B cell (primary cell): ENCODE measurements at regions not wholly inside any gene's neighbourhood (a gene's known extent, or its start where the extent isn't known, plus 50 kb on each side); places are given as distances from the start of the nearest gene placed in this dataset.

Experiments used
- ATAC-seq: fragments of 200-7000 bp; cut with Tn5 transposase; one replicate; pipeline ENCODE4 v1.10.0; 2021; ENCODE audit warnings: low read depth, mild to moderate bottlenecking, moderate number of reproducible peaks, moderate library complexity
- CTCF ChIA-PET: fragments of 350-600 bp; sonication (Branson Sonifier 250); formaldehyde crosslinking; loops from one replicate; lab custom pipeline; 2021; ENCODE audit warnings: antibody characterized with exemption, inconsistent platforms; lab: Charles Lee
- POLR2A ChIA-PET: fragments of 350-600 bp; sonication (Branson Sonifier 250); formaldehyde crosslinking; loops from one replicate; lab custom pipeline; 2021; ENCODE audit warnings: antibody characterized with exemption; lab: Charles Lee
- DNase-seq: peaks from one replicate; pipeline ENCODE4 v3.0.0; 2013
- H2AFZ ChIP-seq: 2 replicates; pipeline ENCODE4 v1.6.1; 2012; ENCODE audit warnings: mild to moderate bottlenecking, low read depth, low read length; ENCODE audit not compliant: insufficient read depth, poor library complexity, severe bottlenecking
- H3K27ac ChIP-seq, 2 donors: 1 replicate in 1 of 2; 2 replicates in 1 of 2; pipeline ENCODE4 v1.5.1; 2012 to 2013; ENCODE audit warnings: low read length in 2 of 2, mild to moderate bottlenecking in 2 of 2, moderate library complexity in 1 of 2
- H3K27me3 ChIP-seq, 4 experiments: fragments of 200-600 bp in 1 of 4; sonication (generic) in 1 of 4; replicated peaks in 1 of 4; 1 replicate in 2 of 4; 2 replicates in 2 of 4; pipeline versions ENCODE4 v1.6.1 to v1.7.0; 2013 to 2016; ENCODE audit warnings: low read length in 3 of 4, mild to moderate bottlenecking in 2 of 4, mixed read lengths in 1 of 4, moderate library complexity in 1 of 4; ENCODE audit not compliant: insufficient read depth in 4 of 4, control insufficient read depth in 3 of 4; ENCODE audit errors: control extremely low read depth in 1 of 4
- H3K36me3 ChIP-seq, 2 experiments: replicated peaks in 1 of 2; 1 replicate in 1 of 2; 2 replicates in 1 of 2; pipeline versions ENCODE4 v1.6.1 to v1.7.1; 2013; ENCODE audit warnings: low read length in 1 of 2; ENCODE audit not compliant: insufficient read depth in 2 of 2, control insufficient read depth in 1 of 2; ENCODE audit errors: control extremely low read depth in 1 of 2, extremely low read depth in 1 of 2
- H3K4me1 ChIP-seq, 2 donors: fragments of 200-600 bp in 1 of 2; sonication (generic) in 1 of 2; 1 replicate in 1 of 2; 2 replicates in 1 of 2; pipeline versions ENCODE4 v1.5.1 to v1.6.1; 2013 to 2017; ENCODE audit warnings: low read length in 2 of 2; ENCODE audit not compliant: control insufficient read depth in 2 of 2, insufficient read depth in 2 of 2
- H3K4me2 ChIP-seq: replicated peaks from 2 replicates; pipeline ENCODE3; 2012; ENCODE audit warnings: mild to moderate bottlenecking, low read depth, low read length; ENCODE audit not compliant: poor library complexity, severe bottlenecking
- H3K4me3 ChIP-seq, 5 experiments: fragments of 200-600 bp in 1 of 5; sonication (generic) in 1 of 5; 1 replicate in 3 of 5; 2 replicates in 2 of 5; pipeline versions ENCODE4 v1.5.1 to v1.7.0; 2011 to 2016; ENCODE audit warnings: low read length in 4 of 5, mild to moderate bottlenecking in 4 of 5, low read depth in 2 of 5, control low read depth in 1 of 5, moderate library complexity in 1 of 5; ENCODE audit not compliant: insufficient read depth in 1 of 5; ENCODE audit errors: control extremely low read depth in 1 of 5, extremely low read depth in 1 of 5
- H3K79me2 ChIP-seq: fragments of 200-600 bp; sonication (generic); one replicate; pipeline ENCODE4 v1.6.0; 2016; ENCODE audit warnings: low read length; ENCODE audit not compliant: control insufficient read depth, insufficient read depth
- H3K9ac ChIP-seq: fragments of 200-600 bp; sonication (generic); 2 replicates; pipeline ENCODE4 v1.6.1; 2017; ENCODE audit warnings: mild to moderate bottlenecking, low read length, moderate library complexity
- H3K9me3 ChIP-seq, 3 donors: one replicate each; pipeline versions ENCODE4 v1.6.1 to v1.7.1; 2013; ENCODE audit warnings: low read length in 2 of 3; ENCODE audit not compliant: control insufficient read depth in 2 of 3, insufficient read depth in 1 of 3; ENCODE audit errors: control extremely low read depth in 1 of 3
- H4K20me1 ChIP-seq: 2 replicates; pipeline ENCODE4 v1.6.0; 2012; ENCODE audit warnings: mild to moderate bottlenecking, low read length; ENCODE audit not compliant: insufficient read depth, control insufficient read depth, poor library complexity, severe bottlenecking
- H3K27ac Mint-ChIP-seq: one replicate; pipeline ENCODE4 v1.8.0; 2021; ENCODE audit warnings: mixed read lengths
- H3K27me3 Mint-ChIP-seq: one replicate; pipeline ENCODE4 v1.8.0; 2021; ENCODE audit warnings: mixed read lengths
- H3K4me1 Mint-ChIP-seq: one replicate; pipeline ENCODE4 v1.8.0; 2021; ENCODE audit warnings: mixed read lengths
- H3K4me3 Mint-ChIP-seq: one replicate; pipeline ENCODE4 v1.8.0; 2021; ENCODE audit warnings: mixed read lengths
- H3K9me3 Mint-ChIP-seq: one replicate; pipeline ENCODE4 v1.8.0; 2022; ENCODE audit warnings: mixed read lengths; ENCODE audit not compliant: insufficient read depth
- CTCF ChIP-seq: fragments of 200-600 bp; IDR thresholded peaks from one replicate; pipeline ENCODE4 v1.8.0; 2022; ENCODE audit warnings: antibody characterized with exemption, mild to moderate bottlenecking
- EZH2 ChIP-seq: IDR thresholded peaks from 2 replicates; pipeline ENCODE4 v1.6.1; 2012; ENCODE audit warnings: borderline replicate concordance, low read depth, mild to moderate bottlenecking, moderate library complexity, low read length; ENCODE audit not compliant: insufficient read depth, poor library complexity, severe bottlenecking
- WGBS: methylation state at CpG from one replicate; pipeline ENCODE4 v1.1.5; 2013; ENCODE audit warnings: missing lambda C conversion rate; ENCODE audit not compliant: insufficient coverage; 5-methylcytosine and 5-hydroxymethylcytosine counted together
- intact Hi-C: fragments of 100-400 bp; cut with micrococcal nuclease; formaldehyde crosslinking; loops from one replicate; pipeline ENCODE4 v1.10.0; 2022

- Histone ChIP-seq H4K20me1 (no peaks in the 10 kb centered on the region), H3K4me1 (peaks cover 11 to 18% of the 10 kb centered on the region in 2 donors), H3K27me3 (no peaks in the 10 kb centered on the region), H3K27ac (peak overlapping the region in 1 of 2 donors; percentile 59), H3K36me3 (no peaks in the 10 kb centered on the region), H3K79me2 (no peaks in the 10 kb centered on the region), H3K9me3 (peaks cover 0 to 5% (median 4%) of the 10 kb centered on the region in 3 donors), H3K9ac (no peak overlapping the region), H3K4me2 (peak overlapping the region; percentile 58), H3K4me3 (peak overlapping the region in 1 of 5 experiments; percentile 1), H2AFZ (no peak overlapping the region)
- intact Hi-C loops: loop anchor here (5.0 kb wide), 1 partner anchor 70 kb away; no protein-coding TSS in a partner anchor
- DNase-seq: peak; percentile 73
- peak; percentile 97 for ATAC-seq
- no peak for TF ChIP-seq CTCF
- no peak for TF ChIP-seq EZH2
- ChIA-PET POLR2A (no interaction called here), CTCF (no interaction called here)
- Mint-ChIP-seq H3K9me3 (peaks cover 3% of the 10 kb centered on the region), H3K4me3 (peak overlapping the region; percentile 16), H3K27me3 (no peaks in the 10 kb centered on the region), H3K27ac (peak overlapping the region; percentile 73), H3K4me1 (peaks cover 22% of the 10 kb centered on the region)
- WGBS: no CpG with 5 or more reads among the region's 2 CpGs
Measured at GRCh38 chr11:100612766-100613165, 74.3 kb upstream of the ARHGAP42 start.

GRCh38 chr11:100618914-100619313 lies 68.2 kb upstream of the ARHGAP42 start:
- H4K20me1 ChIP-seq: no peaks in the 10 kb centered on the region
- TF ChIP-seq EZH2 (no peak), CTCF (no peak)
- H3K27ac Mint-ChIP-seq: no peak overlapping the region
- H3K27me3 Mint-ChIP-seq: no peaks in the 10 kb centered on the region
- H3K9ac ChIP-seq: no peak overlapping the region
- peaks cover 6% of the 10 kb centered on the region for H3K4me1 Mint-ChIP-seq
- H3K4me3 Mint-ChIP-seq: no peak overlapping the region
- H3K4me3 ChIP-seq: no peak overlapping the region
- intact Hi-C loops: no loop called here
- POLR2A ChIA-PET: no interaction called here
- H3K79me2 ChIP-seq: no peaks in the 10 kb centered on the region
- WGBS: no CpG with 5 or more reads among the region's 2 CpGs
- ATAC-seq: no peak
- peaks cover 6 to 23% (median 12%) of the 10 kb centered on the region in 3 donors for H3K9me3 ChIP-seq
- no peak overlapping the region for H2AFZ ChIP-seq
- H3K4me2 ChIP-seq: no peak overlapping the region
- DNase-seq: no peak
- peaks cover 12% of the 10 kb centered on the region for H3K9me3 Mint-ChIP-seq
- H3K4me1 ChIP-seq: no peaks in the 10 kb centered on the region
- CTCF ChIA-PET: no interaction called here
- H3K27me3 ChIP-seq: no peaks in the 10 kb centered on the region
- H3K27ac ChIP-seq: no peak overlapping the region
- H3K36me3 ChIP-seq: no peaks in the 10 kb centered on the region
